Left renal cortex interstitium (tissue), 4 donors: ENCODE measurements at regions not wholly inside any gene's neighbourhood (a gene's known extent, or its start where the extent isn't known, plus 50 kb on each side); places are given as distances from the start of the nearest gene placed in this dataset.

Experiments
- DNase-seq, 4 donors: peaks; one replicate each; pipeline ENCODE4 v3.0.0-alpha.2; 2013; ENCODE audit warnings: low read depth in 4 of 4, low spot score in 2 of 4, missing footprints in 1 of 4

- no peak for DNase-seq
Measured at GRCh38 chr7:32200646-32201045, 130.4 kb upstream of the PDE1C start.

- no peak for DNase-seq
Measured at GRCh38 chr7:32194537-32194936, 124.3 kb upstream of the PDE1C start.

DNA sequence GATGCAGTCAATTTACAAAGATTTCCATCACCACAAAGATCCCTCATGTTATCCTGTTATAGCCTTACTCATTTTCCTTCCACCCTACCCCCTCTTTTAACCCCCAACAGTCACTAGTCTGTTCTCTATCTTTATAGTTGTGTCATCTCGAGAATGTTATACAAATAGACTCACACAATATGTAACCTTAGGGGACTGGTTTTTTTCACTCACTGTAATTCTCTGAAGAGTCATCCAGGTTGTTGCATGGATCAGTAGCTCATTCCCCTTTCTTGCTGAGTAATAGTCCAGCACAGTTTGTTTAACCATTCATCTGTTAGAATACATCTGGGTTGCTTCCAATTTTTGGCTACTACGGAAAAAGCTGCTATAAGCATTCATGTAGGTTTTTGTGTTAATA is 121.1 kb upstream of the PDE1C start:
- no peak for DNase-seq

DNA sequence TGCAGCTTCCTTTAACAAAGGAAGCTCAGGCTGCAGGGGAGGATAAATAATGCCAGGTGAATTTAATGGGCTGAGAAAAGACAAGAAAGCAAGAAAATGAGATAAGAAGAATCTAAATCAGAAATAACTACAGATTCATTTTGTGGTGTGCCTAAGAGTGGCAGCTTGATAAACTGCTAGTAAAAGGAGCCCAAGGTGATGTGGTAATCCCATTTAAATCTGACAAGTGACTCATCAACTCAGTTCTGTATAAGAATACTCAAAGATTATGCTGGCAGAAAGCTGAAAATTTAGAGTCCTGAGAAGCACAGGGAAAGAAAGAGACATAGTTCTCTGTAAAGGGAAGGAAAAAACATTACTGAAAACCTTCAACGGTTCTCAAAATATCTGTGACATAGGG is 109.4 kb upstream of the PDE1C start:
- no peak for DNase-seq

DNA sequence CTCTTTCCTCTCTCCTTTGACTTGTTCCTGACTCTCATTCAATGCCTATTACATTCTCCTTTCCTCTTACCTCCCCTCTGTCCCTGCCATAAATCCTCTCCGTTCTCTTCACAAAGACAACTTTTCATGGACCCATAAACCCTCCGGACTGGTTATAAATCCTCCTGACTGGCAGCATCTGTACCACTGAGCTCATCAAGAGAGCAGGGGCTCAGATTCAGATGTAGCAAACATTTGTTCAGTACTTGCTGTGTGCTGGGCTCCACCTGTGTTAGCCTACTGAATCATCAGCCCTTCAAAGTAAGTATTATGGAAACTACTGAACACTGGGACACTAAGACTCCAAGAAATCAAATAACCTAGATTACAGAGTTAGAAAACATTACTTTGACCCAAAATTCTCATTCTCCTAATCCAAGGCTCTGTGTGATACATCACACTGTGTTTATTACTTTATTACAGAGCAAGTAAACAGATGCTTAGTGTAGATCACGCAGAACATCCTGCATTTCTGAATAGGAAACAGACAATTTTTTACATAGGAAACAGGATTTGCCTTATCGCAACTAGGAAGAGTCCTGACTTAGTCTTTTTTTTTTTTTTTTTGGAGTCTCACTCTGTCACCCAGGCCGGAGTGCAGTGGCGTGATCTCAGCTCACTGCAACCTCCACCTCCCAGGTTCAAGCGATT is 108.6 kb upstream of the PDE1C start:
- DNase-seq: no peak

DNA sequence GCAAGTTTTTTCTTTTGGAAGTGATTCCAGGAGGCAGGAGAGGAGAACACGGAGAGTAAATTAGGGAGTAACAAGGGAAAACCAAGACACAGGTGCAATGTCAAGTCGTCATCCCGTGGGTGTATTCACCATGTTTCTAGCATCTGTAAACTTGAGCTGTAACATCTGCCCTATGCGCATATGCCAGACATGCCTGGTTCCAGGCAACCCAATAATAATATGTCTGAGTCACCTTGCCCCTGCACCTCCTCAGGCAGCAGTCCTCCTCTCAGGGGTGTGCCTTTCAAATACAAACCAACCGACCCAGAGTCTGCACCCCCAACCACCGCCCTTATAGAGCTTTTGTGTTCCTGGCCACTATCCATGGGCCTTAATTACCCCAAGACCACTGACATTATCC is 107.0 kb upstream of the PDE1C start:
- DNase-seq: no peak

GRCh38 chr7:32175099-32175498 is 104.9 kb upstream of the PDE1C start:
- no peak for DNase-seq

DNA sequence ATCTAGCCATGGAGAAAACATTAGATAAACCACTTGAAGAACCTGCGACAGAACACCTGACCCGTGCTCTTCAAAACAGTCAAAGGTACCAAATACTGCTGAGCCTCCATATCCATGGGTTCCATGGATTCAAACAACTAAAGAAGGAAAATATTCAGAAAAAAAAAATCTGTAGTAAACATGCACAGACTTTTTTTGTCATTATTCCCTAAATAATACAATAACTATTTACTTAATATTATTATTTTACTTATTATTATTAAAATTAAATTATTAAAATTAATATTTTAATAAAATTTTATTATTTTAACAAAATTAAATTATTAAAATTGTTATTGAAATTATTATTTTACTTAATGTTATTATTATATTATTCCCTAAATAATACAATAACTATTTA is 101.0 kb upstream of the PDE1C start:
- no peak for DNase-seq

DNA sequence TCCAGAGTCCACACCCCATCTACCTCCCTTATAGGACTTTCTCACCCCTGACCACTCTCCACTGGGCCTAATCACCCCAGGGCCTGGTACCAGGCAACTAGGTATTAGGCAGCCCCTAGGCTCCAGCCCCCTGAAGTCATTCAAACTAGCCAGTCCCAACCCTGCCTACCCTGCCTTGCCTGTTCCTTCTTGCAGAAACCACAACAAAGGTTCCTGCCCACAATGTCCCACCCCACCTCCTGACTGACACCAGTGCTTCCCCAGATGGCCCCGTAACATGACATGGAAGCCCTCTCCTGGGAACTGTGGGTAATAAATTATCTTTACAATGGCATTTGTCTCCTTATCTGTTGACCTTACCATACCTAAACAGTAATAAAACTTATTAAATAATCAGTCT is 100.6 kb upstream of the PDE1C start:
- no peak for DNase-seq

GRCh38 chr7:32169228-32169627 is 99.0 kb upstream of the PDE1C start:
- DNase-seq: no peak

- DNase-seq: no peak
Measured at GRCh38 chr7:32167815-32168214, 97.6 kb upstream of the PDE1C start.

GRCh38 chr7:32167256-32167655 is 97.0 kb upstream of the PDE1C start:
- DNase-seq: no peak

DNA sequence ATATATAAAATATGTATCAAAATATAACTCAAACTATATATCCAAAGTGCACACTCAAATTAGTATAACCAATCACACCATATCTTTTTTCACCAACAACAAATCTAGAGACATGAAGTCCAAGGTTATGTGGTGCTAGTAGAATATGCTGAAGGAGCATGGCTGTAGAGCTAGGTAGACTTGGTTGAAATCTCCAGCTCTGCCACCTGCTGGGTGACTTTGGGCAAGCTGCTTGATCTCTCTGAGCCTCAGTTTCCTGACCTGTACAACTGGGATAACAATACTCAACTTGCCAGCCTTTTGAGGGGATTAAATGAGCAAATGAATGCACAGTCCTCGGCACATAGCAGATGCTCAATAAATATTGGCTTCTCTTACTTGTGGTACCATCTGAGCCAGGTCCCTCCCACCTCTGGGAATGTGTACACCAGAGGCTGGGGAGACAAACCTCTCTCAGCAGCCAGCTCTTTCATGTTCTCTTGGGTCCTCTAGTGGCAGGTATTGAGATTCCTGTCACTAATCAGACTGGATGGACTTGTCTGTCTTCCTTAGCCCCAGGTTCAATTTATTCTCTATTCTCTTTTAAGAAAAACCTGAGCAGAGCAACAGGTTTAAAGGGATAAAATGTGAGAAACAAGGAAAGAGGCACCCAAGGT is 94.3 kb upstream of the PDE1C start:
- no peak for DNase-seq

- DNase-seq: no peak
Measured at GRCh38 chr7:32163896-32164295, 93.7 kb upstream of the PDE1C start.

GRCh38 chr7:32163141-32163806 is 93.1 kb upstream of the PDE1C start:
- DNase-seq: no peak

GRCh38 chr7:32161708-32162107 is 91.5 kb upstream of the PDE1C start:
- DNase-seq: no peak

DNA sequence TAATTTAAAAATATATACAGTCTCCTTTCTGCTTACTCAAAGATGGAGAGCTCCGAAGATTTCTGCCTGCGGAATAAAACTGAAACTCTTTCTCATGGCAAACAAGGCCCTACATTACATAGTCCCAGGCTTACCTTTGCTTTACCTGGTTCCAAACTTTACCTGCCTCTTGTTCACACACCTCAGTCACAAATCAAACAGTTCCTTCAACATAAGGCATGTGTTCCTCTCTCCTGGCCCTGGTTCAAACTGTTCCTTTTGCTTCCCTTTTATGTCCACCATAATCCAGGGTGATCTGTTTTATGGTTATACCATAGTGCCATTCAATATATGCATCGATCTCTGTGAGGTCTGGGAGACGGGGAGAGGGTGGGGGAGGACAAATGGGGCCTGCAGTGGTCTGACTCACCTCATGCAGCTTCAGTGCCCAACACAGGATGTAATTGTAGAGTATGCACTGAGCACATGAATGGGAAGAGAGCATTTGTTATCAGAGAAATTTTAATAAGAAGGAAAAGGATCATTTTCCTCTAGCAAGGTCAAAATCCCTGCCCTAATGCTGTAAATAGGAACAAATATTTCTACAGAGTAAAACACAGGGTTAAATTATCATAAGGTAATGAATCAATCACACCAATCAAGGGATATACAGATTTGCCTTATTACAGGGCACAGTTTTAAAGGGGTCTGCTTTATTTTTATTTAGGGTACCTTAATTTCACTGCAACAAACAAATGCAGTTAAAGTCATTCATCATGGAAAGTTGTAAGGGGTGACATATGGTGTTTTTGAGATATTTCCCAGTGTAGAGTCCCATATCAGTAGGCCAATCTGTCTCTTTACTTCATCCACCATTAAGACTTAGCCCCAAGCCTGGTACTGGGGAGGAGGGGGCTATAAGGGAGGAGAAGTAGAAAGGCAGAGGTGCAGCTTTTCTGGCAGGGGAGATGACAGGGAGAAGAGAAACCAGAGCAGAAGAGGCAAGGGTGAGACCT is 88.8 kb upstream of the PDE1C start:
- DNase-seq: no peak

DNA sequence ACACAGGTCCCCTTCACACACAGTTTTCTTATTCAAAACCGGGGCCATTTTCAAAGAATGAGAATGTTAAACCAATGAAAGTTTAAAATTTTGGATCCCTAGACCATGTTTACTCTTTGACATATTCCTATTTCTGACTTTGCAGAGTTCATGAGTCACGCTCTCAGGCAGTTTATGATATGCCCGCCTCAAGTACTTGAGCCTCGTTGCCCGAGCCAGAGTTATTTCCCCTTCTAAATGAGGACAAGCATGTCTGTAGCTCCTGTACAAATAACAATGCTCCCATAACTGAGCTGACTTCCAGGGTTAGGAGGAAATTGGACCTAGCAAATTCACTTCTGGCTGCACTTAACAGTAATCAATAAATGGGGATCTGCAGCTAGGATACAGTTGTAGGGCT is 87.9 kb upstream of the PDE1C start:
- no peak for DNase-seq

DNA sequence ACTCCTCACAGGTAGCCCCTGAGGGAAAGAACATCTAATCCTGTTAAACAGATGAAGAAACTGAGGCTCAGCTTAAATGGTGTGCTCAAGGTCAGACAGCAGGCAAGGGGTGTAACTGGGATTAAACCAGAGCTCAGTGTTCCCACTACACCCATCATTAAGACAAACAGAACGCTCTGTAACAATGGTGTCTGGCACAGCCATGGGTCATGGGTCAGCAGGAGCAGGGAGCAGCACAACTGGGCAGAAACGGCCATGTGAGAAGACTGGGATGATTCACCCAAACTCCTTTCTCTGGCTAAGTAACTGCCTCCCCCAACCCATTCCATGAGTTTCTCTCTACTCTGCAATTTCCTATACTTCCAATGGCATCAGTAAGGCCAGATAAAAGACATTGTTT is 85.5 kb upstream of the PDE1C start:
- no peak for DNase-seq

DNA sequence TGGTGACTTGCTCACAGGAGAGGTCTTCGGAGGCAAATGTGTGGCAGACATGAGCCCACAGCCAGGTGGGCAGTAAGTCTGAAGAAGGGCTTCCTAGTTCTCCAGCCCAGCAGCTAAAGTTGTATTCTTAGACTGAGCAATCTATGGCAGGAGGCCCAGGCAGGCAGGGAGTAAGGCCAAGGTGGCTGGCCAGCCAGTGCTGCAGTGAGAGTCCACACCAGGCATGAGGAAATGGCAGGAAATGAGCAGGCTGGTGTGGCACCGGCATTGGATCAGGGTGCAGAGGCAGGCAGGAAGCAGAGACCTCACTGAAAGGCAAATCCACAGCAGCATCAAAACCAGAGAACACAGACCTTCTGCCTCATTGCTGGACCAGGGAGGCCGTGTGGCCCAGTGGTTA is 84.6 kb upstream of the PDE1C start:
- no peak for DNase-seq

DNA sequence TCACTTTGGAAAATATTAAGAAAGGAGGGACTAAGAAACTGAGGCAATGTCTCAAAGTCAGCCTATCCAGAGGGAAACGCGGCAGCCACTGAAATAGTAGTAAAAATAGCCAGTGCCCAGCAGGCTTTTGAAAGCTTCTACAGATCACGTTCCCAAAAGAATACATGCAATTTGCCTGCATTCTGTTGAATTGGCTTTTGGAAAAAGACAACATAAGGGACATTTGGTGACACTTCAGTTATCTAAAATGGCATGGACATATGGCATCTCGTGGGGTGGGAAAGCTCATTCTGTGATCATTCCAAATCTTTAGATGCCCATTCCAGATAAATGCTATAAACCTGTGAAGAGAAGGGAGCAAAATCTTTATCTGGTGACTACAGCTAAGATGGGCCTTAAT is 82.8 kb upstream of the PDE1C start:
- no peak for DNase-seq
